ENCODE measurements at regions not wholly inside any gene's neighbourhood (a gene's known extent, or its start where the extent isn't known, plus 50 kb on each side); places are given as distances from the start of the nearest gene placed in this dataset.
A peak's percentile ranks its signal among the peaks of the same experiment; 100 is the strongest.

DNA sequence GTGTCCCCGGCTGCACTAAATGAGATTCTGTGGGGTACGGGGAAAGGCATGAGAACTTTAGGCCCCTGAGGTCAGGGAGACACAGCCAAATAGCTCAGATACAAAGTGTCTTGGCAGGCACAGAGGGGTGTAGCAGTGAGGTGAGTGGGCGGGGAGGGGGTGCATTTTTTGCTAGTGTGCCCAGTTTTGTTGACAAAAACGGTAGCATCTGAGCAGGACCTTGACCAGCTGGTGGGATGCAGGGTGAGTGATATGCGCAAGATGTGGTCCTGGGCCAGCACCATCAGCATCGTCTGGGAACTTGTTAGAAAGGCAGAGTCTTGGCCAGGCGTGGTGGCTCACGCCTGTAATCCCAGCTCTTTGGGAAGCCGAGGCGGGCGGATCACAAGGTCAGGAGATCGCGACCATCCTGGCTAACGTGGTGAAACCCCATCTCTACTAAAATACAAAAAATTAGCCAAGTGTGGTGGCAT is 127.3 kb upstream of the LGALSL start:
- no peak overlapping the region for H3K4me3 ChIP-seq (replicated peaks; ENCODE audit: low read depth, low read length)
- no peak for DNase-seq (ENCODE audit: low read depth)
- TF ChIP-seq, protein P1, sequence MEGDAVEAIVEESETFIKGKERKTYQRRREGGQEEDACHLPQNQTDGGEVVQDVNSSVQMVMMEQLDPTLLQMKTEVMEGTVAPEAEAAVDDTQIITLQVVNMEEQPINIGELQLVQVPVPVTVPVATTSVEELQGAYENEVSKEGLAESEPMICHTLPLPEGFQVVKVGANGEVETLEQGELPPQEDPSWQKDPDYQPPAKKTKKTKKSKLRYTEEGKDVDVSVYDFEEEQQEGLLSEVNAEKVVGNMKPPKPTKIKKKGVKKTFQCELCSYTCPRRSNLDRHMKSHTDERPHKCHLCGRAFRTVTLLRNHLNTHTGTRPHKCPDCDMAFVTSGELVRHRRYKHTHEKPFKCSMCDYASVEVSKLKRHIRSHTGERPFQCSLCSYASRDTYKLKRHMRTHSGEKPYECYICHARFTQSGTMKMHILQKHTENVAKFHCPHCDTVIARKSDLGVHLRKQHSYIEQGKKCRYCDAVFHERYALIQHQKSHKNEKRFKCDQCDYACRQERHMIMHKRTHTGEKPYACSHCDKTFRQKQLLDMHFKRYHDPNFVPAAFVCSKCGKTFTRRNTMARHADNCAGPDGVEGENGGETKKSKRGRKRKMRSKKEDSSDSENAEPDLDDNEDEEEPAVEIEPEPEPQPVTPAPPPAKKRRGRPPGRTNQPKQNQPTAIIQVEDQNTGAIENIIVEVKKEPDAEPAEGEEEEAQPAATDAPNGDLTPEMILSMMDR (IDR thresholded peaks at IDR 0.05; ENCODE audit: low read length, missing control alignments) = no peak

DNA sequence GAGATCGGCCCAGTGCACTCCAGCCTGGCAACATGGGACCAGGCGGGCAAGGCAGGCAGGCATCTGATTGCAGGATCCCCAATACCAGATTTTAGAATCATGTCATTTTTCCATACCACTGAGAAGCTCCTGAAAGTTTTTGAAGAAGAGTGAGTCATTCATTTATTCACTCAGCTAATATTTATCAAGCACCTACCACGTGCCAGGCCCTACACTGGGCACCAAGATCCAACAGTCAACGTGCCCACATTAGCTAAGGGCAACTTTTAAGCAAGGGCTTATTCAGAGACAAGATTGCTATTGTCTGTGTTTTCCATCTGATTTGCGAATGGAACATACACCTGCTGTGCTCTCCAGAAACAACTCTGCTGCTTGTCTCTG is 126.8 kb upstream of the LGALSL start:
- H3K4me3 ChIP-seq (replicated peaks; ENCODE audit: low read depth, low read length) = no peak overlapping the region
- DNase-seq (ENCODE audit: low read depth) = no peak
- TF ChIP-seq, protein P1 (IDR thresholded peaks at IDR 0.05; ENCODE audit: low read length, missing control alignments) = no peak

DNA sequence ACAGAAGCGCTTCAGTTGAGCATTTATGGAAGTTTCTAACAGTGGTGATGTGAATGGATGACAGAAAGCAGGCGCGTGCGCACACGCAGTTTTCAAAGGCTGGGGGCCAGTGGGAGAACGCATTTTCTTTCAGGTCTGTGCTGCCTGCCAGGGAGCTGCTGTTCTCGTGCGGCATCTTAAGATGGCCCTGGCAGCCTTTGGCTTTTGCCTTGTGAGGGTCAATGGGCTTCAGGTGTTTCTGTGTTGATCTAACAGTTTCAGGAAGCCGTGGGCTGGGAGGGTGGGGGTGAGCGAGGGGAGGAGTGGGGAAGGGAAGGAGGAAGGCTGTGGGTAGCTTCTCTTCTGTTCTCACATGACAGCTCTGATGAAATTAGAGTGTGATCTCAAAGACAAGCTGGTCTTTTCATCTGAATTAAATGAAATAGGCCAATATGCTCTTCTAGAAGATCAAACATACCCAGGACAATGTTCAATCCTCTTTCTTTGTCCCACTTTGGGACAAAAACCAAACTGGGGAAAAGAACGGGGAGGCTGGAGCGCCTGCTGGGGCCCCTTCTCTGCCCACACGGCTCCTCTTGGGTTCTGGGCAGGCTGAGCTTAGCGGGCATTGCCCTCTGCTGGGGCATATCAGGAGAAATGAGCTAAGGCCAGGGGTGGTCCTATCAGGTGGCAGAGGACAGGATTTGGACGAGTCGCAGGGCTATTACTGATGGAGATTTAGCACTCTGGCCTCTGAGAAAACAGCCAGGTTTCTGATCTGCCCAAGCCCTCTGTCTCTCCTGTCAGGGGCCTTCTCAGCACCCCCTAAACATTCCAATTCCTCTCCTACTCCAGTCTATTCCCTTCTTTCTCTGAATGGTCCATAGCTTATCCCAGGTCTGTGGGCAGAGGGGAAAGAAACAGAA is 126.2 kb upstream of the LGALSL start:
- TF ChIP-seq, protein P1 (IDR thresholded peaks at IDR 0.05; ENCODE audit: low read length, missing control alignments) = peak; percentile 44
- peak; percentile 54 for DNase-seq (ENCODE audit: low read depth)
- H3K4me3 ChIP-seq (replicated peaks; ENCODE audit: low read depth, low read length) = no peak overlapping the region

DNA sequence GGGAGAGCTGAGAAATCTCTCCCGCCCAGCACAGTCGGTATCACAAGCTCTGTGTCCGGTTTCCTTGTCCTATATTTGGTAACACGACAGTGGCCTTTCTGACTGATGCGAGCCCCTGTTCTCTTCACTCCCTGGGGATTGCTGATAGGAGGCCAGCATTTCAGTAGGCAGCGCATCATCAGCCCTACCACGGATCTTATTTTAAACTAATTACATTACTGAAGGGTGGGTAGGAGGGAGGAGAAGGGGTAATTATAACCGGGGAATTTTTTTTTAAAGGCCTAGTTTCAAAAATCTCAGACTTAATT is 125.6 kb upstream of the LGALSL start:
- TF ChIP-seq, protein P1 (IDR thresholded peaks at IDR 0.05; ENCODE audit: low read length, missing control alignments) = no peak
- no peak for DNase-seq (ENCODE audit: low read depth)
- no peak overlapping the region for H3K4me3 ChIP-seq (replicated peaks; ENCODE audit: low read depth, low read length)

DNA sequence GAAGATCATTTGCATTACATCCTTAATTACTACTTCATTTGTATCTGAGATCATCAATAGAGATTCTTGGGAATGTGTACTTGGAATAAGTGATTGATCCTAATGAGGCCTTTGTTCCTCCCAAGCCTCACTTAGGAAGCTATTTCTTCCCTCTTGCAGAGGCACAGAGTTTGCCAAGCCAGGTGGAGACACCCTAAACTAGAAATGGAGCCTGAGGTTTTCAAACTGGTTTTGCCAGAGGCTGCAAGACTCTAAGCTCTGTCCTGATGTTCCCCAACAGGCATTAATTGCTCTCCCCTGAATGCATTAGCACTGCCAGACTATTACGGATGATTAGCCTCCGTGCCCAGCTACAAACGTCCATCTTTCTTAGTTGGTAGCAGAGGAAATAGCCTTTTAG is 125.2 kb upstream of the LGALSL start:
- no peak for DNase-seq (ENCODE audit: low read depth)
- TF ChIP-seq, protein P1 (IDR thresholded peaks at IDR 0.05; ENCODE audit: low read length, missing control alignments) = no peak
- H3K4me3 ChIP-seq (replicated peaks; ENCODE audit: low read depth, low read length) = no peak overlapping the region

DNA sequence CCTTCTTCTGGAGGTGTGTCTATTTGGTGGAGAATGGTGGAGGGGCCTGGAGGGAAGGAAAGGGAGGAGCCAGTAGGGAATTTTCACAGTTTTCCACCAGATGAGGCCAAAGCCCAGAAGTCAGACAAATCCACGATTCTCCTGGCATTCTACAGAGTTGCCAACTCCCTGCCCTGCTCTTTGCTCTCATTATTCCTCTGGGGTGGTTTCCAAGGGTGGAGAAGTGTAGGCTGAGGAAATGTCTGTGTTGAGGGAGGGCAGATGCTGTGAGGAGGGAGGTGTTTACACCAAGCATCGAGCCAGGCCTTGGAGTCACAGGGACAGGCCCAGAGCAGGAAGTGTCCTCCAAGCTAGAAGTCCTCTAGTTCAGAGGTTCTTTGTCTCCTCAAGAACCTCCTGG is 124.1 kb upstream of the LGALSL start:
- DNase-seq (ENCODE audit: low read depth) = peak; percentile 63
- TF ChIP-seq, protein P1 (IDR thresholded peaks at IDR 0.05; ENCODE audit: low read length, missing control alignments) = no peak
- no peak overlapping the region for H3K4me3 ChIP-seq (replicated peaks; ENCODE audit: low read depth, low read length)

Data from fibroblast of pulmonary artery (primary cell).